CD4-positive, alpha-beta T cell treated with Interleukin-6 for 4 hours (primary cell): ENCODE measurements at regions not wholly inside any gene's neighbourhood (a gene's known extent, or its start where the extent isn't known, plus 50 kb on each side); places are given as distances from the start of the nearest gene placed in this dataset.

ENCODE experiments used
- DNase-seq: peaks from one replicate; pipeline ENCODE4 v3.0.0-alpha.2; 2020; ENCODE audit warnings: mixed read lengths

DNA sequence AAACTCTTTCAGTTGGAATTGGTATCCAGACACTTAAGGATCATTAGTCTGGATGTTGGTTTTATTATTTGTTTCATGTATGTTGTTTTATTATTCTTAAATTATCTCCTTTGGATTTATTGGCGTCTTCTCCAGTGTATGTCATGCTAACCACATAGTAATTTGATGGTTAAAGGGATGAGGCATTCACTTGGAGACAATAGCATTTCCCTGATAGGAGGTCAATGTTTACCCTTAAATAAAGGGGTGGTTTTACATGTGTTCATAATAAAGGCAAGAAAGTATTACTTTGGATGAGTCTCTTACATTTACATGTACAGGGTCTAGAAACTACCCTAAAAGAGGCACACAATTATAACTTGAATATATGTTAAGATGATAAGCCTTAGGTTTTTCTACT, 51.2 kb upstream of the RNF144B start:
- DNase-seq: no peak

DNA sequence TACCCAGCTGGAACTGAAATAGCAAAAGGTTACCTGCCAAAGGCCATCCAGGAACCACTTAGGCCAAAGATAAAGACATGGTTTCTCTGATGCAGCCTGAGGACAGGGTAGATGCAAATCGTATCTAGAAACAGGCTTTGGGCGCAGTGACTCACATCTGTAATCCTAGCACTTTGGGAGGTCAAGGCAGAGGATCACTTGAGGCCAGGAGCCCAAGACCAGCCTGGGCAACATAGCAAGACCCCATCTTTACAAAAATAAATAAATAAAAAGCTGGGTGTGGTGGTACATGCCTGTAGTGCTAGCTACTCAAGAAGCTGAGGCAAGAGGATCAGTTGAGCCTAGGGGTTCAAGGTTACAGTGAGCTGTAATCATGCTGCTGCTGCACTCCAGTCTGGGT, 52.9 kb upstream of the RNF144B start:
- DNase-seq: no peak

DNA sequence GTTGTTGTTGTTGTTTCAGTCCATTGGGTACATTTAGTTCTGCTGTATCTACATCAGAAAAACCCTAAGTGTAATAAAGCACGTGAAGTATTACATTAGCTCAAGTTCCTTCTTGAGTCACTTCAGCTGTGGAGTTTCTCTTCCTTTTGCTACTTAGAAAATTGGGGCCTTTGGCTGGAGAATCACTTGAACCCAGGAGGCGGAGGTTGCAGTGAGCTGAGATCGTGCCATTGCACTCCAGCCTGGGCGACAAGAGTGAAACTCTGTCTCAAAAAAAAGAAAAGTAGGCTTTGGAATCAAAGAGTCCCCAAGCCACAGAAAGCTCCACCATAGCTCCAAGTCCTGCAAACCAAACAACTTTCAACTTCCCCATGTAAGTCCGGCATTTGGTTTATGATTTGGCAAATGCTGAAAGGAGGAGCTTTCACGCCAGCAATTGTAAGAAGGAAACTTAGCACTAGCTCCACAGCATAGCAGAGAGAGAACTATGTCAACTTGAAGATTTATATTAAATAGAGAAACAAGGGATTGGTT, 56.5 kb upstream of the RNF144B start:
- DNase-seq: no peak

DNA sequence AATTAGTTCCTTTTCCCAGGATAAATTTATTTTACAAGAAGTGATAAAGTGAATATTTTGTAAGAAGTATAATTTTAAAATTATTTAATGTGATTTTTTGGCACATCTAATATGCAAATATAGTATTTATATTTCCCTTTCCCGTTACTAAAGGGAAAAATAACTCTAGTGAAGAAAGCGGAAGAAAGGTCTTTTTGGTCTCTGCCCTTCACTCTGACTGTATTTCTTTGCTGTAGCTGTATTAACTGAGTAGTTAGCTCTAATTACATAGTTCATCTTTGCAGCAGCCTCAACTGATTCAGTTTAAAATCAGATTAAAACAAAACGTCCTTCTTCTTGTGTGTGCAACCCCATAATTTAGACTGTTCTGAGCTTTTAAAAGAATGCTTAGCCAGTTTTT, 57.4 kb upstream of the RNF144B start:
- no peak for DNase-seq

DNA sequence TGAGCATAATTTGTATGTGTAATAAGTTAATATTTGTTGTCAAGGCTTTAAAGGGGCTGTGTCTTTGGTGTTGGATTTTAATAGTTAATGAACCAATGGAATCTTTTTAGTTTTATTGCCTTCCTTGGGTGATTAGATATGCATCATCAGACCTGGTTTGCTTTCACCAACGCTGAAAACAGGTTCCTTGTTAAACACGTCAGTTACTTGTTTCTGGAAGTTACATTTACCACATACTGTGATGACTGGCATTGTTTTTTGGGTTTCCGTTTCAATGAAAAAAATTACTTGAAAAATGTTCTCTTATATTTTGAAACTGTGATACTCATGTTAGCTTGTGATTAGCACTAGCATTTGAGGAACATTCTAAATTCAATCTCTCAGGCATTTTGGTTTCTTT, 58.6 kb upstream of the RNF144B start:
- DNase-seq: no peak

DNA sequence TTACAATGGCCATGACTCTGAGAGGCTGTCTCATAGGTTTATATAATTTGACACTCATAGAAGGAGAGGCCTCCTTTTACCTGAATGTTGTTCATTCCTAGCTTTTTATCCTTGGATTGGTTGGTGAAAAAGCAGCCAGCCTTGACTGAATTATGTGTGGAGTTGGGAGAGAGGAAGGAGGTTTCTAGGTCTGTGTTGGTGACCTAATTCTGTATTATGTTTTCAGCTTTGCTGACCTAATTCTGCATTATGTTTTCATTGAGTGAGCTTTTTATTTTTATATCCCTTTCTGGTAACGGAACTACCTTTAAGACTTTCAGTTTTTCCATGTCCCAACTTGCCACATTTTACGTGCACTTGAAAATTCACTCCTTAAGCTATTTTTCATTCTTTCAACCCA, 59.1 kb upstream of the RNF144B start:
- no peak for DNase-seq

DNA sequence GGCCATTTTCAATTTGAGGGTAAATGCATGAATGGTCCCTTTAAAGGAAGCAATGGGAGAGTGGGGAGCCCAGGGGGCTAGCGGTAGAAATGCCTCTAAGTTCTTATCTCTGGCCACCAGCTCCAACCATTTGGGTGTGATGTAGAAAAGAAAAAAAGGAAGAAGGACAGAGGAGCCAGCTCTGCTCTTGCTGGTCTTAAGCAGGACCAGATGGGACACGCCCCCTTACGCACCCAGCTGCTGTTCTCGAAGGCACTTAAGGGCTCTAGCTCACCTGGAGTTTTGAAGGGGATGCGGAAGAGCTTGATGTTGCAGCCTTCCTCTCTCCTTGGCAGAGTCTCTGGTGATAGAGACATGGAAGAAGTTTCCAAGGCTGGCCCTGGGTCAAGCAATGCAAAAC, 59.5 kb upstream of the RNF144B start:
- peak; percentile 2 for DNase-seq

DNA sequence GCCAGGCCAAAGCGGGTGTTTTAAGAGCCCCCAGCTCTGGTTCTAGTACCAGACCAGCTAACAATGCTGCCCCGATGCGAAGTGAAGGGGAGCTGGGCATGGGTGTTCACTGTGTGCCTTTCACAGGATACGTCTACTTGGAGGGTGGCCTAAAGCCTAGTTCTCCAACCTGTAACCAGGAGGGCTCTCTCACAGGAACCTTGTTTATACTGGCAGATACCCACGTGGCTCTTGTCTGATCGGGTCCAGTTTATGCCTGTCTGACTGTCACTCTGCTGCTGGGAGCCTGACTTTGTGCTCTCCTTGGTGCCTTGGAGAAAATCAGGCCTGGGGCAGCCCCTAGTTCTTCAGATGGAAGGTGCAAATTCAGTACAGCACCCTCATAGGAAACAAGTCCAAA, 60.2 kb upstream of the RNF144B start:
- DNase-seq: no peak

DNA sequence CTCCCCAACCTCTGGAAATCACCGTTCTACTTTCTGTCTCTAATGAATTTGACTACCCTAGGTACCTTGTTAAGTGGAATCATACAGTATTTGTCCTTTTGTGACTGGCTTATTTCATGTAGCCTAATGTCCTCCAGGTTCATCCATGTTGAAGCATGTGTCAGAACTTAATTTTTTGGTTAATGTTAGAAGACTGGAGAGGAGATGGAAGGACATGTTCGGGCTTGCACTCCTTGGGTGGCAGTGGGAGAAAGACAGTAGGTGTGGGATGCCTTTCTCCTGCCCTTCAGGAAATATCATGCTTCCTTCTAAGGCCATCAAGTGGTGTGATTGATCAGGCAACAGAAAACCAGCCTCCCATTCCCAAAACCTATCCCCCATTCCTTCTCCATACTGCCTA, 61.1 kb upstream of the RNF144B start:
- DNase-seq: no peak

DNA sequence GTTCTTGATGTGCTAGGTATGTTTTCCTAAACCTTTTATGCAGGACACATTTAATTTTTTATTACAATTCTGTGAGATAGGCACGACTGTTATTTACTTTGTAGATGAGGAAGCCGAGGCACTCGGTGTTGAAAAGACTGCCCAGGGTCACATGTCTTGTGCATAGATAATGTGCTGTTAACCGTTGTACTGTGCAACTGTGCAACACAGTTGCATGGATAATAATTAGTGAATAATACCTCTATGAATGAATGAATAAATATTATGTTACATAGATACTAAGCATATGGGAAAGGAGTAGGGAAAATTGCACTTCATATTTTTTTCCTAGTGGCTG, 60.3 kb upstream of the DEK start:
- no peak for DNase-seq

DNA sequence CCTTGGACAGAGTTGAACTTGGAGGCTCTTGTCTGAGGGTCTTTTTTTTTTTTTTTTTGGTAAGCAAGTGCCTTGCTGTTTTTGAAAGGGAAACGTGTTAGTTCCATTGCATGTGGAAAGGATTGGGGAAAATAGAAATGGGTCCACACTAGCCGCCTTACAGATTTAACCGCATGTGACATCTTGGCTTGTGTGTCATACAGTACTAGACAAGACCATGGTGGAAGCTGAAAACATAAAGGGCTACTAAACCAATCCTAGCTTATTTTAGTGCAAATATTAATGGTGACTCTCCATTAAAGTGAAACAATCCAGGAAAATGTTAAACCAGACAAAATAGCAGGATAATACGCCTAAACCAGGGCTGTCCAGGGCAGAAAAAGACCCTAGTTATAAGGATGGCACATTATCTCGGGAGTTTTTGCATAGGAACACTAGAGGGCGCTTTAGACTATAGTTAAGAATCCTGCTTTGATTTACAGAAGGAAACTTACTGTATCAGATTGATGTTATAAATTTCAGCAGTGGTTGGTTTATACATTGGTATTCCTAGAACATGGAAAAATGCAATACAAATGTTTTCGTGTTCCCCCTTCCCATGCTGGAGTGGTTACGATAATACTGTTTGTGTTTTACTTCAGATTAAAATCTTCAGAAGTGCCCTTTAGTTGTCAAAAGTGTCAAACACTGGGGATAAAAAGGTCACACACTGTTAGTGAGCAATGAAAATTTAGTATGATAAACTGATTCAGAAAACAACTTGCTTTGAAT, 59.8 kb upstream of the DEK start:
- peak; percentile 22 for DNase-seq

DNA sequence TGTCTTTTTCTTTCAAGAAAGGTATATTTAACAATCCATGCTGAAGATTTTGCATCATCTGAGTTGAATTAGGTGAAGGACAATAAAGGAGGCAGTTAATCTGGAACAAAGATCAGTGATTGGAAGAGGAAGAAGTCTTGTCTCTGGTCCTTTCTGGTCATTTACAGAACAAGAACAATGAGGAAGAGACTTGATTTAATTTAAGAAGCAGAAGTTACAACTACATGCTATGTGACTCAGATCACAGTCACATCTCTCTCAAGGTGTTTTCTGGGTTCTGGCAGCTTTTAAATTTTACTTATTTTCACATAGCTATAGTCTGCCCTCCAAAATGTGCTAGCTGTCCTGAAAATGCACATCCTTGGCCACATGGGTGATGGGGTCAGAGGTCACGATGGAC, 53.5 kb upstream of the DEK start:
- DNase-seq: no peak

DNA sequence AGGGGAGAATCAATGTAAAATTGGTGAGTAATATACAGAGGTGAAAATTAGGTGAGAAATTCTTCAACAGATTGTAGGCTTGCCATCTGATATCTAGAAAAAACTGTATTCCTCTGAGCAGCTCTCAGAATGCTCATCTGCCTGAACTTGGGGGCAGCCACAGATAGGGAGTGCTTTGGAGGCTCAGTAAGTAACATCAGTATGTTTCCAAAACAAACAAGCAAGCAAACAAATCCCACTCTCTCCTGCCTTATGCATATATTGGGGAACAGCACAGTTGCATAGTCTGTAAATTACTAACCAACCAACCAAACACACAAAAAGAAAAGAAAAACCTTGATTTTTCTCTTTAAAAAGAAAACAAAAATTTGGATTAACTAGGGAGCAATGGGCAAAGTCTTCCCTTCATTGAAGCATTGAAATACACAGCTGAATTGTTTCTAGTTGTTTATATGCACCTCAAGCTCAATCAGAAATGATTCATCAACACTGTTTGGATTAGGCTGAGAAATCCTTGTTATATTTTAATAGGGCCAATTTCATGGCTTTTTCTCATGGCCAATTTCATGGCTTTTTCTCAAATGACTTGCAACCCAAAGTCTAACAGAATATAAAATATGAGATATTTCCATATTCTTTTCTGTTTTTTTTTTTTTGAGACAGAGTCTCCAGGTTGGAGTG, 50.1 kb upstream of the DEK start:
- no peak for DNase-seq
